Endodermal cell (in vitro differentiated cells): ENCODE measurements at regions not wholly inside any gene's neighbourhood (a gene's known extent, or its start where the extent isn't known, plus 50 kb on each side); places are given as distances from the start of the nearest gene placed in this dataset.

Experiments
- DNase-seq: peaks from one replicate; pipeline ENCODE4 v3.0.0-alpha.2; 2017
- H3K27ac ChIP-seq: 2 replicates; pipeline ENCODE4 v1.5.1; 2013; ENCODE audit warnings: mild to moderate bottlenecking, low read depth, low read length, moderate library complexity
- H3K27me3 ChIP-seq: 2 replicates; pipeline ENCODE4 v1.6.1; 2013; ENCODE audit warnings: mild to moderate bottlenecking, low read length, moderate library complexity; ENCODE audit not compliant: insufficient read depth, control insufficient read depth, poor library complexity, severe bottlenecking
- H3K36me3 ChIP-seq: 2 replicates; pipeline ENCODE4 v1.7.0; 2013; ENCODE audit warnings: mild to moderate bottlenecking, low read length, moderate library complexity; ENCODE audit not compliant: control insufficient read depth, insufficient read depth
- H3K4me1 ChIP-seq: one replicate; pipeline ENCODE4 v1.7.0; 2013; ENCODE audit warnings: low read length; ENCODE audit not compliant: control insufficient read depth, insufficient read depth
- H3K4me3 ChIP-seq: 2 replicates; pipeline ENCODE4 v1.5.1; 2013; ENCODE audit warnings: mild to moderate bottlenecking, low read length, moderate library complexity
- H3K9ac ChIP-seq: 2 replicates; pipeline ENCODE4 v1.6.1; 2013; ENCODE audit warnings: mild to moderate bottlenecking, low read length, moderate library complexity; ENCODE audit not compliant: poor library complexity, severe bottlenecking; ENCODE audit errors: extremely low read depth
- H3K9me3 ChIP-seq: 2 replicates; pipeline ENCODE4 v1.6.1; 2013; ENCODE audit warnings: mild to moderate bottlenecking, low read length, moderate library complexity; ENCODE audit not compliant: control insufficient read depth
- H3K27ac Mint-ChIP-seq: 2 replicates; pipeline ENCODE4 v1.8.0; 2020; ENCODE audit warnings: mixed read lengths
- H3K27me3 Mint-ChIP-seq: 2 replicates; pipeline ENCODE4 v1.8.0; 2021; ENCODE audit warnings: mild to moderate bottlenecking, mixed read lengths; ENCODE audit not compliant: insufficient read depth
- H3K36me3 Mint-ChIP-seq: 2 replicates; pipeline ENCODE4 v1.8.0; 2020; ENCODE audit warnings: low read depth, mixed read lengths
- H3K4me1 Mint-ChIP-seq: 2 replicates; pipeline ENCODE4 v1.8.0; 2020; ENCODE audit warnings: mixed read lengths
- H3K4me3 Mint-ChIP-seq: 2 replicates; pipeline ENCODE4 v1.8.0; 2020; ENCODE audit warnings: mild to moderate bottlenecking, moderate library complexity, mixed read lengths
- H3K9me3 Mint-ChIP-seq: 2 replicates; pipeline ENCODE4 v1.8.0; 2020; ENCODE audit warnings: mild to moderate bottlenecking, mixed read lengths
- CTCF ChIP-seq: fragments of 200-600 bp; sonication (generic); conservative IDR thresholded peaks from 2 replicates; pipeline ENCODE4 v1.5.0; 2021; ENCODE audit warnings: antibody characterized with exemption, mild to moderate bottlenecking
- WGBS, 2 experiments: methylation state at CpG; one replicate each; pipeline versions ENCODE4 v1.1.5 to v1.1.7; 2013; ENCODE audit warnings: missing lambda C conversion rate in 2 of 2, mixed read lengths in 1 of 2; ENCODE audit not compliant: insufficient coverage in 1 of 2, insufficient read length in 1 of 2; 5-methylcytosine and 5-hydroxymethylcytosine counted together

GRCh38 chr10:84948644-84949043 is 620.3 kb downstream of the CCSER2 start:
- no peaks in the 10 kb centered on the region for H3K9me3 Mint-ChIP-seq

GRCh38 chr10:84951616-84952015 is 623.2 kb downstream of the CCSER2 start:
- H3K27me3 ChIP-seq = no peaks in the 10 kb centered on the region
- TF ChIP-seq CTCF = no peak
- H3K4me3 ChIP-seq = no peak overlapping the region
- peaks cover 4% of the 10 kb centered on the region for H3K4me1 ChIP-seq
- Mint-ChIP-seq H3K9me3 (no peaks in the 10 kb centered on the region), H3K27me3 (no peaks in the 10 kb centered on the region), H3K36me3 (no peaks in the 10 kb centered on the region), H3K4me1 (peaks cover 4% of the 10 kb centered on the region), H3K27ac (no peak overlapping the region), H3K4me3 (no peak overlapping the region)
- no peak for DNase-seq
- 89 to 90% methylated on average over 1 to 2 of the region's 2 CpGs for WGBS, 2 experiments
- H3K9ac ChIP-seq = no peak overlapping the region
- no peaks in the 10 kb centered on the region for H3K9me3 ChIP-seq
- H3K36me3 ChIP-seq = no peaks in the 10 kb centered on the region
- no peak overlapping the region for H3K27ac ChIP-seq

More at GRCh38 chr10:84948644-84949043, 620.3 kb downstream of the CCSER2 start:
- no peak overlapping the region for H3K27ac ChIP-seq
- no peaks in the 10 kb centered on the region for H3K9me3 ChIP-seq
- no peaks in the 10 kb centered on the region for H3K27me3 Mint-ChIP-seq
- TF ChIP-seq CTCF = no peak
- H3K36me3 ChIP-seq = no peaks in the 10 kb centered on the region
- no peak overlapping the region for H3K4me3 Mint-ChIP-seq
- no peak overlapping the region for H3K27ac Mint-ChIP-seq
- no peaks in the 10 kb centered on the region for H3K4me1 Mint-ChIP-seq
- H3K36me3 Mint-ChIP-seq = no peaks in the 10 kb centered on the region
- DNase-seq = no peak
- no peak overlapping the region for H3K4me3 ChIP-seq
- no peak overlapping the region for H3K9ac ChIP-seq
- WGBS, 2 experiments = 76 to 82% methylated on average over 2 of the region's 2 CpGs
- no peaks in the 10 kb centered on the region for H3K4me1 ChIP-seq
- H3K27me3 ChIP-seq = no peaks in the 10 kb centered on the region

GRCh38 chr10:84957427-84957826 is 629.0 kb downstream of the CCSER2 start:
- Histone ChIP-seq H3K27me3 (no peaks in the 10 kb centered on the region), H3K36me3 (no peaks in the 10 kb centered on the region), H3K9ac (no peak overlapping the region), H3K27ac (no peak overlapping the region), H3K9me3 (no peaks in the 10 kb centered on the region), H3K4me1 (peaks cover 13% of the 10 kb centered on the region), H3K4me3 (peak overlapping the region; percentile 30)
- Mint-ChIP-seq H3K4me3 (no peak overlapping the region), H3K36me3 (no peaks in the 10 kb centered on the region), H3K27me3 (no peaks in the 10 kb centered on the region), H3K4me1 (peaks cover 17% of the 10 kb centered on the region), H3K27ac (no peak overlapping the region), H3K9me3 (no peaks in the 10 kb centered on the region)
- DNase-seq = peak; percentile 57
- no peak for TF ChIP-seq CTCF
